ENCODE measurements at regions not wholly inside any gene's neighbourhood (a gene's known extent, or its start where the extent isn't known, plus 50 kb on each side); places are given as distances from the start of the nearest gene placed in this dataset.

- no peak for TF ChIP-seq CTCF (tag by site-specific recombination; IDR thresholded peaks at IDR 0.05)
- TF ChIP-seq YY1 (tag by site-specific recombination; IDR thresholded peaks at IDR 0.05), result no peak
- no peak for TF ChIP-seq ZNF558 (tag by site-specific recombination; IDR thresholded peaks at IDR 0.05)
Measured at GRCh38 chr5:105501315-105501714, 1938.7 kb upstream of the NUDT12 start.

Measured in HEK293 (cell line).